KMS-11 (cell line): ENCODE measurements at regions not wholly inside any gene's neighbourhood (a gene's known extent, or its start where the extent isn't known, plus 50 kb on each side); places are given as distances from the start of the nearest gene placed in this dataset.

Source experiments
- H2AFZ ChIP-seq: fragments of 200-600 bp; sonication (generic); 2 replicates; pipeline ENCODE4 v1.6.1; 2016; ENCODE audit warnings: antibody characterized with exemption, mixed run types, low read depth
- H3K27ac ChIP-seq: fragments of 200-600 bp; sonication (generic); 2 replicates; pipeline ENCODE4 v1.6.1; 2016; ENCODE audit warnings: mild to moderate bottlenecking, mixed run types
- H3K27me3 ChIP-seq: fragments of 200-600 bp; sonication (generic); 2 replicates; pipeline ENCODE4 v1.6.1; 2017; ENCODE audit warnings: mild to moderate bottlenecking, low read depth, mixed run types, moderate library complexity; ENCODE audit not compliant: insufficient read depth
- H3K36me3 ChIP-seq: fragments of 200-600 bp; sonication (generic); 2 replicates; pipeline ENCODE4 v1.6.1; 2017; ENCODE audit warnings: mild to moderate bottlenecking, mixed run types; ENCODE audit not compliant: insufficient read depth
- H3K4me1 ChIP-seq: fragments of 200-600 bp; sonication (generic); 2 replicates; pipeline ENCODE4 v1.6.1; 2016; ENCODE audit warnings: mild to moderate bottlenecking, low read depth, mixed run types; ENCODE audit not compliant: poor library complexity, severe bottlenecking
- H3K4me2 ChIP-seq: fragments of 200-600 bp; sonication (generic); 2 replicates; pipeline ENCODE4 v1.7.0; 2016; ENCODE audit warnings: mild to moderate bottlenecking, mixed run types
- H3K4me3 ChIP-seq: fragments of 200-600 bp; sonication (generic); IDR thresholded peaks from 2 replicates; pipeline ENCODE4 v1.6.1; 2017; ENCODE audit warnings: low read depth, low read length, mixed read lengths; ENCODE audit not compliant: insufficient read depth
- H3K79me2 ChIP-seq: fragments of 200-600 bp; sonication (generic); 2 replicates; pipeline ENCODE4 v1.6.1; 2016; ENCODE audit warnings: low read depth, mixed run types; ENCODE audit not compliant: insufficient read depth
- H3K9ac ChIP-seq: fragments of 200-600 bp; sonication (generic); 2 replicates; pipeline ENCODE4 v1.6.1; 2016; ENCODE audit warnings: mild to moderate bottlenecking, mixed run types
- H4K20me1 ChIP-seq: fragments of 200-600 bp; sonication (generic); 2 replicates; pipeline ENCODE4 v1.6.1; 2016; ENCODE audit warnings: mild to moderate bottlenecking, mixed run types; ENCODE audit not compliant: insufficient read depth
- TF ChIP-seq, protein P1 (sequence below): fragments of 200-600 bp; sonication (generic); conservative IDR thresholded peaks from 2 replicates; pipeline ENCODE4 v1.6.1; 2017; ENCODE audit warnings: low read depth, mild to moderate bottlenecking, antibody characterized with exemption, low read length, moderate library complexity, mixed read lengths

DNA sequence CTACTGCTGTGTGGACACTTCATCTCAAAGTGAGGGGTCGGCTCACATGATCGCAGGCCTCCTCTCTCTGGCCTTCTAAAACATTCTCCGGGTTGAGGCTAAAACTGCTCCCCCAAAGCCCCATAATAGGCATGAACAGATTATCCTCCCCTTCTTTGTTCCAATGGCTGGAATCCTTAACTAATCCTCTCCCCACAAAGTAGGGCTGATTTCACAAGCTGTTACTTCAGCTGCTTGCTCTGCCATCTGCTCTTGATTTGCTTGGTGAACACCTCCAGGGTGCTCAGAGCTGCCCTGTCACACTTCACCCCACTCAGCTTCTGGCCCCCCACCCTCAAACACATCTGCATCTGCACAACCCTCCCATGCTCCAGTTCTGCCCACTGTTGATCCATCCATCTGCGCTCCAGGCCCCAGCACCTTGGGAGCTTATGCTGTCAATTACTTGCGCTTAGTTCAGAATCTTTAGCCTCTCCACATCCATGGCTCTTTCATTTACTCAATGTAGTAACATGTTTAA lies 173.1 kb upstream of the API5 start:
- no peaks in the 10 kb centered on the region for H4K20me1 ChIP-seq
- no peak overlapping the region for H2AFZ ChIP-seq
- H3K36me3 ChIP-seq, result no peaks in the 10 kb centered on the region
- H3K27me3 ChIP-seq, result no peaks in the 10 kb centered on the region
- no peaks in the 10 kb centered on the region for H3K4me1 ChIP-seq
- TF ChIP-seq, protein P1, sequence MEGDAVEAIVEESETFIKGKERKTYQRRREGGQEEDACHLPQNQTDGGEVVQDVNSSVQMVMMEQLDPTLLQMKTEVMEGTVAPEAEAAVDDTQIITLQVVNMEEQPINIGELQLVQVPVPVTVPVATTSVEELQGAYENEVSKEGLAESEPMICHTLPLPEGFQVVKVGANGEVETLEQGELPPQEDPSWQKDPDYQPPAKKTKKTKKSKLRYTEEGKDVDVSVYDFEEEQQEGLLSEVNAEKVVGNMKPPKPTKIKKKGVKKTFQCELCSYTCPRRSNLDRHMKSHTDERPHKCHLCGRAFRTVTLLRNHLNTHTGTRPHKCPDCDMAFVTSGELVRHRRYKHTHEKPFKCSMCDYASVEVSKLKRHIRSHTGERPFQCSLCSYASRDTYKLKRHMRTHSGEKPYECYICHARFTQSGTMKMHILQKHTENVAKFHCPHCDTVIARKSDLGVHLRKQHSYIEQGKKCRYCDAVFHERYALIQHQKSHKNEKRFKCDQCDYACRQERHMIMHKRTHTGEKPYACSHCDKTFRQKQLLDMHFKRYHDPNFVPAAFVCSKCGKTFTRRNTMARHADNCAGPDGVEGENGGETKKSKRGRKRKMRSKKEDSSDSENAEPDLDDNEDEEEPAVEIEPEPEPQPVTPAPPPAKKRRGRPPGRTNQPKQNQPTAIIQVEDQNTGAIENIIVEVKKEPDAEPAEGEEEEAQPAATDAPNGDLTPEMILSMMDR, result no peak
- no peaks in the 10 kb centered on the region for H3K79me2 ChIP-seq
- H3K4me2 ChIP-seq, result no peak overlapping the region
- H3K9ac ChIP-seq, result no peak overlapping the region
- H3K4me3 ChIP-seq, result no peak overlapping the region
- no peak overlapping the region for H3K27ac ChIP-seq

DNA sequence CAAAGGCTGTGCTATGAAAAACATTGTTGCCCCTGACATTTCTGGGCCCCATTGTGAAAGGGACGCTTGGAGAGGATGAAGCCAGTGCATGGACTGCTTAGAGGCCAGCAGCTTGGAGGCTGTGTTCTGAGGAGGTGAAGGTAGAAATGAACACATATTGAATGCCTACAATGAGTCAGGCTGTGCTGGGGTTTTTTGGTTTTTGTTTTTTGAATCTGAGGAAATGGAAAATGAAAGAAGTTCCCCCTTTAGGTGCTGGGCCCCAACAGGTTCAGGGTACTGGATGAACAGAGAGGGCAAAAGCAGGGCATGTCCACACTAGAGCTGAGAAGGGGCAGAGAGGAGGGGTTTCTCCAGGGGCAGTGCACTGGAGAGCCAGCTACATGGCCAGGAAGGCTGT lies 166.1 kb upstream of the API5 start:
- Histone ChIP-seq H3K79me2 (no peaks in the 10 kb centered on the region), H3K4me2 (no peak overlapping the region), H3K4me3 (no peak overlapping the region), H2AFZ (no peak overlapping the region), H3K27ac (no peak overlapping the region), H3K27me3 (no peaks in the 10 kb centered on the region), H3K9ac (no peak overlapping the region), H4K20me1 (no peaks in the 10 kb centered on the region), H3K36me3 (no peaks in the 10 kb centered on the region), H3K4me1 (no peaks in the 10 kb centered on the region)
- TF ChIP-seq, protein P1, result no peak

DNA sequence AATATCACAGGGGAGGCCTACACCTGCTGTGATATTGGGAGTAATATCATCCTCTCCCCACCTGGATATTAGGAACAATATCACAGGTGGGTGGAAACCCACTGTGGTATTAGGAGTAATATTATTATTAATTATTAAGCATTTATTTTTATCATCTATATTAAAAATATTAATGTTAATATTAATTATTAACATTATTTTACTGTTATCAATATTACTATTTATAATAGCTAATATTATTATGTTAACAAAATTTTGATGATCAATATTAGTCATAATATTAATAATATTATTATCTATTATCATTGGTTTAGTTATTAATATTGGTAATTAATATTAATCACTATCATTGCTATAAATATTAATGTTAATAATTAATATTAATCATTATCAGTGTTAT lies 161.1 kb upstream of the API5 start:
- no peak overlapping the region for H3K9ac ChIP-seq
- no peak overlapping the region for H2AFZ ChIP-seq
- no peaks in the 10 kb centered on the region for H3K36me3 ChIP-seq
- no peaks in the 10 kb centered on the region for H3K4me1 ChIP-seq
- H4K20me1 ChIP-seq, result no peaks in the 10 kb centered on the region
- TF ChIP-seq, protein P1, result no peak
- no peak overlapping the region for H3K27ac ChIP-seq
- H3K4me2 ChIP-seq, result no peak overlapping the region
- H3K79me2 ChIP-seq, result no peaks in the 10 kb centered on the region
- H3K4me3 ChIP-seq, result no peak overlapping the region
- H3K27me3 ChIP-seq, result no peaks in the 10 kb centered on the region

DNA sequence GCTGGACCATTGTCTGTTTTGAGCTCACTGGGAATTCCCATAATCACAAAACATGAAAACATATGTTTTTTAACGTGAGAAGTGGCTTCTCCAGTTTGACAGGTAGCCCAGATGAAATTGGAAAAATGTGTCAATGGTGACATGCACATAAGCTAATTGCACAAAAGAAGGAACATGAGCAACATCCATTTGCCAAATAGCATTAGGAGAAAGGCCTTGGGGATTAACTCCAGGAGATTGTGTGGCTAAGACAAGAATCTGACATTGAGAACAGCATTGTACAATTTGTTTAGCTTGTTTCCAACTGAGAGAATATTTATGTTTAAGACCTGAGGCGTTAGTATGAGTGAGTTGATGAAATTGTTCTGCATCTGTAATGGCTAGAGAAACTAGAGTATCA lies 147.0 kb upstream of the API5 start:
- H3K79me2 ChIP-seq, result no peaks in the 10 kb centered on the region
- no peaks in the 10 kb centered on the region for H3K4me1 ChIP-seq
- H3K27me3 ChIP-seq, result no peaks in the 10 kb centered on the region
- no peak overlapping the region for H3K27ac ChIP-seq
- H2AFZ ChIP-seq, result no peak overlapping the region
- H3K9ac ChIP-seq, result no peak overlapping the region
- no peaks in the 10 kb centered on the region for H3K36me3 ChIP-seq
- H3K4me2 ChIP-seq, result no peak overlapping the region
- H3K4me3 ChIP-seq, result no peak overlapping the region
- H4K20me1 ChIP-seq, result no peaks in the 10 kb centered on the region
- TF ChIP-seq, protein P1, result no peak
